Renal cortex interstitium (tissue), 11 donors: ENCODE measurements at regions not wholly inside any gene's neighbourhood (a gene's known extent, or its start where the extent isn't known, plus 50 kb on each side); places are given as distances from the start of the nearest gene placed in this dataset.

Experiments
- DNase-seq, 11 donors: peaks; one replicate each; pipeline ENCODE4 v3.0.0-alpha.2; 2013; ENCODE audit warnings: low read depth in 9 of 11, low spot score in 4 of 11; ENCODE audit errors: extremely low read depth in 1 of 11

DNA sequence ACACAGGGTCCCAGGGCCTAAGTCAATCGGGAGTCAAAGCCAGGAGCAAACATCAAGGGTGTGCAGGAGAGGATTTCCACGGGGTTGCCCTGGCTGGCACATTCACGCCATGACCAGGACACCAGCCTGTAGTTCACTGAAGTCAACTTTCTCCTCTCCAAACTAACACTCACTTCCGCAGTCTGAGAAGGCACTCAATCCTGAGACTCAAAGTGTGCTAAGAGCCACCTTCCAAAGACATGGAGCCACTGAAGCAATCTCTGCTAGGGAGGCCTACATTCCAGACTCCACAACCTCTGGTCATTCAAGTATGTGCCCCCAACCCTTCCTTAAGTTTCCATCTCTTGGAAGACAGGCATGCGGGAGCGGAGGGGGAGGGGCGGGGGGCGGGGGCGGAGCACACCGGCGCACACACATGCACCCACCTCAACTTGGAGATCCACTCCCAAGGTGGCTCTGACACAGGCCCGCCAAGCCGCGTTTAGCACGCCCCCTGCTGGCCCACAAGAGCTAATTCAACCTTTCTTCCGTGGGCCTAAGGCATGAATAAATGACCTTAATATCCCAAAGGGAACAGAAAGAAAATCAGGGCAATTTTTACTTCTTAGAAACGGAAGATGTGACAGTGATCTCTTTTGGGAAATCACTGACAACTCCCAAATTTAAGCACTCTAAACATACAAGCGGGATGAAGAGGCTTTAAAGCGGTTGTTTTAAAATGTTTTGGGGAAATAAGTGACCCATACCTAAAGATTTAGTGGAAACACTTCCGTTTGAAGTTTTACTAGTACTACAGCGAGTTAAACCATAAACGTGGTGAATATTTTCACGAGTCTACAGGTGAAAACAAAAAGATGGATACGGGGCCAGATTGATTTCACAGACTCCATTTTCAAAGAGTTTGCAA is 162.5 kb upstream of the CHRNA7 start:
- DNase-seq: peak in 8 of 11 donors; percentile 22 to 49 (median 36)

DNA sequence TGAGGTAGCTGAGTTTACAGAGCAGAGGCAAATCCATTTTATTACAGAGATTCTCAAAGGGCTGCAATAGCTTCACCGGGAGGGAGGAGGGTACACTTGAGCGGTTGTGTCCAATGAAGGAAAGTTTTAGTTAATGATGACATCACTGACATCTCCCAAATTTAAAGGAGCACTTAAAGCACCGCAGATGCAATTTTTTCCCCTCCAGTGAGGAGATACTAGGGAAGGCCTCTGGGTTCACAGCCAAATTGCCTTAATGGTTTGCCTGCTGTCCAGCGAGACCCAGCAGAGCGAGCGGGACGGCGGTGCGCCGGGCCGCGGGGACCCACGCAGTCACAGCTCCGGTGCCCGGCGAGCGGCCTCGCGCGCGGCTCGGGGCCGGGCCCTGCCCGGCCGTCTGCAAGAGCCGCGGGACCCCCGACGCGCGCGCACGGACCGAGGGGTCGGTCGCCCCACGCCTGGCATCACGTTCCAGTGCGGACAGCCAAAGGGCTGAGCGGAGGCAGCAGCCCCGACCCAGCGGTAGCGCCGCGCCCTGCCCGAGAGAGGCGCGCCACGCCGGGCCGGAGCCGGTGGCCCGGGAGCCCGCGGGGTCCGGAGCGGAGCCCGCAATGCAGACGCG is 160.5 kb upstream of the CHRNA7 start:
- peak in 6 of 11 donors; percentile 4 to 33 (median 9) for DNase-seq

DNA sequence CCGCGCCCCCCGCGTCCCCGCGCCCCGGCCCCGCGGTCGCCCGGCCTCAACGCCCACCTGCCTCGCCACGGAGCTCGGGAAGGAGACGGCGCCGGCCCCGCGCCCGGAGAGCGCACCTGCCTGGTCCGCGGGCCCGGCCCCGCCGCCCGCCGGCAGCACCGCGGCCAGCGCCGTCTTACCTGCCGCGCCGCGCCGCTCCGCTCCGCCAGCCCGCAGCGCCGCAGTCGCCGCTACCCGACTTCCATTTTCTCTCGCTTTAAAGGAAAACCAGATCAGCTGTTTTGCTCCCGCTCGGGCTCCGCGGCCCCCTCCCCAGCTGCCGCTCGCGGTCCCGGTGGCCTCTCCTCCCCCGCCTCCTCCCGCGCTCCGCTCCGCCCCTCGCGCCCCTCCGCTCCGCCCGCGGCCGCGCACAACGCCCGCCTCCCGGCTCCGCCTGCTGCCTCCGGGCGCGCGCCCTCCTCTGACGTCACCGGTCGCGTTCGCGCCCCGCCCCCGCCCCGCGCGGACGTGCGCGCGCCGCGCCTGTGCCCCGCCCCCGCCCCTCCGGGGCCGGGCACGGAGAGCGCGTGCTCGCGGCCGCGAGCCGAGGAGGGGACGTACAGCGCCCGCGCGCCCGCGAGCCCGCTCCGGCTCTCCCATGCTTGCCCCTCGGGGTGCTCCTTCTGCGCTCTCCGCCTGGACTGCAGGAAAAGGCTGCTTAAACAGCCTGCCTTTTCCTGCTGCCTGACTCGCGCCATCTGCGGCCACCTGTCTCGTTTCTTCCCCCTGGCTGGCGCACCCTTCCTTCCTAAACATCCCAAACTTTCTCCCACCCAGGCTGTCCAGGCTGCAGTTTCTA is 159.8 kb upstream of the CHRNA7 start, which contains the start of gene OTUD7A:
Gene OTUD7A, minus strand, starts transcription at position 346 of the 838 bp plus-strand sequence.
- DNase-seq: peak; percentile 58 to 87 (median 75)

DNA sequence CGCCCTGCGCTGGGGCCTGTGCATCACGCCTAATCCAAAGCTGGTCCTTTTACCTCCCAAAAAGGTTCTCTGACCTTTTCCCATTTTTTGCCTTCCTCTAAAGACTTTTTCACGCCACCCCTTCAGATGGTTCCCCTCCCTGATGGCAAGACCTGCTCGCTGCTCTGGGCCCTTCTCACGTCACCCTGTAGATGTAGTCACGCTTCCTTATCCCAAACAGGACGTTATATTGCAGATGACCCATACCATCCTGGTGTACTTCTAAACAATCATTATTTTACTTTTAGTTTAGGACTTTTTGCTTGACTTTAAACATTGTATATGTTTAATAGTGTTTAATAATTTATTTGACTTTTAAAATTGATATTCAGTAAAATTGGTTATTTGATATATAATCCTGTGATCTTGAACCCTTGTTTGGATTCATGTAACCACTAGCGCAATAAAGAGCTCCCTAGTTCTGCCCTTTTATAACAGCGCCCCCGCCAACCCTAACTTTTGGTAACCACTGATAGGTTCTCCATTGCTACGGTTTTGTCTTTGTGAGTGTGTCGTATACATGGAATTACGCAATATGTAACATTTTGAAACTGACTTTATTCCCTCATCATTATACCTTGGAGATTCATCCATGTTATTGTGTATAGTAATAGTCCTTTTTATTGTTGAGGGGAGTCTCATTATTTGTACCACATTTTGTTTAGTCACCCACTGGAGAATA is 159.0 kb upstream of the CHRNA7 start:
- DNase-seq: no peak

DNA sequence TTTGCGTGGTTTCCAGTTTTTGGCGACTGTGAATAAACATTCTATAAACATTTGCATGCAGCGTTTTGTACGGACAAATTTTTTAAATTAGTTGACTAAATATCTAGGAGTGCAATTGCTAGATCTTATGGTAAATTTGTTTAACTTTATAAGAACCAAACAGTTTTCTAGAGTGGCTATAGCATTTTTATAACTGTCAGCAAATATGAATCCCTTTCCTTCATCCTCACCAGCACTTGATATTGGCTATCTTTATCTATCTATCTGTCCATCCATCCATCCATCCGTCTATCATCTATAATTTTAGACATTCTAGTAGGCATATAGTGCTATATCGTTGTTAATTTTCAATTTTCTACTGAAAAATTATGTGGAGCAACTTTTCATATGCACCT is 158.4 kb upstream of the CHRNA7 start:
- no peak for DNase-seq

DNA sequence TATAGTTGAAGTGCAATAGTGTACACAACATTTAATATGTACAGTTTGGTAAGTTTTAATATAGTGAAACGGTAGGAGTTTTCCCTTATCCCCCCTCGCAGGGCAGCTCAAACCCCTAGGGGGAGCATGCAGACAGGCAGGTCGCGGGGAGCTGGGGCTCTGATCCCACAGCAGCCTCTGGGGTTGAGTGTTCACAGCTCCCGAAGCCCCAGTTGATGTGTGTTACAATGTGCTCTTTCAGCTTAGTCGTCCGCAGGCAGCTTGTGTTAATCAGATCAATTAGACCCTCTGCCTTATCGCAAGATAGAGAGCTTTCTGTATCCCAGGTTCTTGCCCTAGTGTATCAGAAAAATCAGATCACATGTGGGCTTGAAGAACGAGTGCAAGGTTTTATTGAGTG is 143.1 kb upstream of the CHRNA7 start:
- no peak for DNase-seq

DNA sequence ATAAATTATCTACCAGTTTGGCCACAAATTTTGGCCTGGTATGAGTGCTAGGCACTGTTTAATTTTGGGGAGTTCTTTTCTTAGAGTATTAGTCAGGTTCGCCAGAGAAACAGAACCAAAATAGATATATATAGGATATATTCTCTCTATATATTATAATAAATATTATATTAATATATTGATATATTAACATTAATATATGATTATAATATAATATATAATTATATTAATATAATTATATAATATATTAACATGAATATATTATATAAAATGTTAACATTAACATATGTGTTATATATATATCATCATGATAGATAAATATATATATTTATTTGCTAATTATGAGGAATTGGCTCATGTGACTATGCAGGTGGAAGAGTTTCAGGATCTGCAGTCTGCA is 137.8 kb upstream of the CHRNA7 start:
- DNase-seq: no peak

DNA sequence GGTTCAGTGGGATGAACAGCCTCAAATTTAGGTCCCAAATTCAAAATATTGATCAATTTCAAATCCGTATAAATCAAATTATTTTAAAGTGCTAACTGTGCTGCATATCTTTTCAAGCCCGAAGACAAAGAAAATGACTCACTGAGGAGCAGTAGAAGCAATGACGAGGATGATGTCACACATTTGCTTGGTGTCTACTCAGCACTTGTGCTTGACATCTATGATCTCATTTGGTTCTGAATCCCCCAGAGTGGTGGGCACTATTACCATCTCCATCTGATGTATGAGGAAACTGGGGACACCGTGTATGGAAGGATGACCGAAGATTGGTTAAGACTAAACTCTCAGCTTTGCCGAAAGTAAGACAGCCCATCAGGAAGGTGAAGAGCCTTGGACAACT is 136.5 kb upstream of the CHRNA7 start:
- DNase-seq: no peak

DNA sequence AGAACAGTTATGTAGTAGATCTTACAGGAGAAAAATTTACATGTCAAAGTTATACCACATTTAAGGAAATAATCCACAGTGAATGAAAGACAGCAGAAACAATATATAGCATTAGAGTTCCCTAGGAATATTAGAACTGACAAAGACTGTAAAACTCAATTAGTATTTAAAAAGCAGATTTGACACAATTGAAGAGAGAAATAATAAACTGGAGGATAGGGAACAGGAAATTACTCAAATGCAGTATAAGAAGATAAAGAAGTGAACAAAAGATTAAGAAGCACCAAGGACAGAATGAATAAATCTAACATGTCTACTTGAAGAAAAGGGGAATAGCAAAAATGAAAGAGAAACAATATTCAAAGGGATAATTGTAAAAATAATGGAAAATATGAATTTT is 132.6 kb upstream of the CHRNA7 start:
- no peak for DNase-seq

DNA sequence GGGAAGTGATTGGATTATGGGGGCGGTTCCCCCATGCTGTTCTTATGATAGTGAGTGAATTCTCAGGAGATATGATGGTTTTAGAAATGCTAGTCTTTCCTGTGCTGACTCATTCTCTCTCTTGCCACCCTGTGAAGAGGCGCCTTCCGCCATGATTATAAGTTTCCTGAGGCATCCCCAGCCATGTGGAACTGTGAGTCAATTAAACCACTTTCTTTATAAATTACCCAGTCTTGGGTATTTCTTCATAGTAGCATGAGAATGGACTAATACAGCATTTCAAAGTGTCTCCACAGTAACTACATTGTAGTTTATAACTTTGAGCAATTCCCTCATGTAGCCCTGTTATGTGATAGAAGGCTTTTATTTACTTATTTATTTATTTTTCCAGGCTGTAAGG is 128.8 kb upstream of the CHRNA7 start:
- no peak for DNase-seq

DNA sequence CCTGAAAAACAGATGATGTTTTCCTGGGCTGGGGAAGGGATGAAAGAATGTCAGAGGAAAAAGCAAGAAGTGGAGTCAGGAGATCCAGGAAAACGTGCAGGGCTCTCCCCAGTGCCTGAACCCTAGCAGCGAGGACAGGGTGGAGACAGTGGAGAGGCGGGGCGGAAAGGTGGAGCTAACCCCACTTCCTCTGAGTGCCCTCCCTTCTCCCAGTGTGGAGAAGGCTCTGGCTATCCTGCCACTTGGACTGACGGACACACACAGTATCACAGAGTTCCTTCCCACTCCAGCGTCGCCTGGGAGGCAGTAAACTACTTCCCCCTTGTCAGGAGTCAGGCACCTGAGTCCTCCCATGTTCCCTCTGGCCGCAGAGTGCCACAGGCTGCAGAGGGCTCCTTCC is 125.3 kb upstream of the CHRNA7 start:
- peak in 2 of 11 donors; percentile 2 to 3 for DNase-seq

DNA sequence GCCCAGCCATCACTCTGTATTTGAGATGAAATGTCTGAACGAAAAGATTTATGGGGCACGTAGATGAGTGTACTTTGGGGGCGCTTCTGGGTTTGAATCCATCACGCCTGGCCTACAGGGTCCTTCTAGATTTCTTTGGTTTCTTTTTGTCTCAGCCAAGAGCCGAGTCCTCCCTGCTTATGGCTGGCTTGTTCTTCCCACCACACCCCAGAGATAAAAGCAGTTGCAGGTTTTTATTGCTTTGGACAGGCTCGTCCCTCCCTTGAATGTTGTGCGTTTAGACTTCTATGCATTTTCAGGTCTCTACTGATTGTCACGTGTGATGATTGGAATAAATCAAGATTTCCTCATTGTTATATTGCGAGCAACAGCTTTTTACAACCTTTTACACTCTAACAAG is 104.8 kb upstream of the CHRNA7 start:
- no peak for DNase-seq

DNA sequence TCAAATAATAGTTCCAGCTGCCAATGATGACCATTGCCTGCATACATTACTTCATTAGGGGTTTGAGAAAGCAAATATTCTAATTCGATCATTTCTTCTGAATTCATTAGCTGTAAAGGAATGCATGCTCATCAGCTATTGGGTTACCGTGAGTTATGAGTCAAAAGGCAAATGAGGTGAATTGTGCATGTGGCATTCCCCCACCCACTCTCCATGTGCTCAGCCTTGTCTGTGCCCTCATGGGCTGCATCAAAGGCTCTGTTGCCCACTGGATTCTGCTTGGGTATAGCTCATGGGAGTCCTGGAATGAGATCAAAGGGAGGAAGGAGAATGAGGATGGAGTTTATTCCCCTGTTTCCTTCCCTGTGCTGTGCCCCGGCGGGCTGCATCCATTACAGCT is 99.3 kb upstream of the CHRNA7 start:
- no peak for DNase-seq

DNA sequence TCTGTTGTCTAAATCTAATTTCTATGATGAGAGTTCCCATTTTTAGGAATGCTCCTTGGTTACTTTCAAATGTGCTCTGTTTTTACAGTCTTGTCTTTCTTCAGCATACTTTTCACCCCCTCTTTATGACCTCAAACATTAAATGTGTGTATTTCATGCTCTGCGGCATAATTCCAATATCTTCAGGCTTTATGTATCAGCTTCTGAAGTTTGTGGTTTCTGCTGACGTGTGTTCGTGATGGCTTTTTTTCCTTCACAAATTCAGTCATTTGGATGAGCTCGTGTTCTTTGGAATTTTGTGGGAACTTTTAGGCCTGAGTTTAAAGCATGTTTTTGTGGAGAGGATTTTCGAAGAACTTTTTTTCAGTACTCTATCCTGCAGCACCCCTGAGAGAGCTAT is 97.7 kb upstream of the CHRNA7 start:
- DNase-seq: no peak

DNA sequence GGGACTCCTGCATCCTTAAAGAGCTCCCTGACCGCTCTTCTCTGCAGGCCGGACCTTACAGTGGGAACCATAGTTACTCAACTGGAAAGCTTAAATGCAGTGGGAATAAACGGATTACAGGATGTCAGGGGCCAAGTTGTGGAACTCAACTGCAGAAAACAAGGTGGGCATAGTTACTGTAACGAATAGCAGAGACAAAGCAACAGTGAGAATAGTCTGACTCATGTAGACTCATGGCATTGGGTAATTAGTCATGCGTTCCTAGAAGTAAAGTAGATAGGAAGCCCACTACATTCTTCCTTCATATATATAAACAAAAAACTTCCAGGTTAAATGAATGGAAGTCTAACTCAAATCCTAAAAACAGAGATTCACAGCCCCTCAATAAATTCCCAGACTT is 95.5 kb upstream of the CHRNA7 start:
- DNase-seq: no peak

DNA sequence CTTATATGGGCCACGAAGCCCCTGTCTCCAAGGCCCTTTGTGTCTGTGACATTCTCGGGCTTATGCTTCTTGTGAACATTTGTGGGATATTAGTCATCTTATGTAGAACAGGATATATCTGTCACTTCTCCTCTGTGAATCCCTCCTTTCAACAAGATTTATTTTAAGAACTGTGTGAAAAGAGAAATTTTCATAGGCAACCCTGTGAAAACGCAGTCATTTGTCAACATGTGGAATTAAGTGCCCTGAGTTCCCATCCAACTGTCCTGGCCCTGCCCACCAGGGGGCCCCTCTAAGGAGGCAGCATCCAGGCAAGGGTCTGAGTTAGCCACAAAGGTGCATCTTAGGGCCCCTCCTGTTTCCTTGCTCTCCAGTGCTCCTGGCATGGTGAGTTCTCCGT is 76.8 kb upstream of the CHRNA7 start:
- no peak for DNase-seq

DNA sequence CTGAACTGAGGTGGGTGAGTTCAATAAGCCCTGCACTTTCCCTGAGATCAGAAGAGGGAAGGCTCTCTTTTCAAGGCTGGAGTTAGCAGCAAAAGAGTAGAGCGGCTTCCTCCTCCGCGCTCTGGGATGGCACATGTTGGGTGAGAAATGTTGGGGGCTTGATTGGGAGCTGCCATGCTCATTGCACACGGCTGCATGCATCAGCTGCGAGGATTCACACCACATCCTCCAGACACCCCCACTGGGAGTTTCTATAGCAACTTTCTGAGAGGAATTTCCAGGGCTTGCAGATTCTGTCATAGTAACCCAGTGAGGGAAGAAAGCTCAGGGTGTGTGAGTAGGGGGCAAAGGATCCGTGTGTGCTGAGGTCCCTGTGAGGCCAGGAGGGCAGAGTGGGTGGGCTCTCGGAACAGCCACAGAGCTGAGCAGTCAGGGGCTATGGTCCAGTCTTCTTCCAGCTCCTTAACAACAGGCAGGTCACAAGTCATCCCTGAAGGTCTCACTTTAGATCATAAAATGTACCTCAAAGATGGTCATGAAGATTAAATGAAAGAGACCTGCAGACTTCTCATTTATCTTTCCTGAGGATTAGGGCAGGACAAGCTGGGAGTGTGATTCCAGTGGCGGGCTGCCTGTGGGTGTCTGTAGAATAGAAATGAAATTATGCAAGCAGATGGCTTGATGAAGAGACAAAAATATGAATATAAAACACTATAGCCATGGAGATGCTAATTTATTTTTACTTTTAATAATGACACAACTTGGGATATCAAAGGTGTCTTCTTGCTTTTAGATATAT is 75.7 kb upstream of the CHRNA7 start:
- no peak for DNase-seq

DNA sequence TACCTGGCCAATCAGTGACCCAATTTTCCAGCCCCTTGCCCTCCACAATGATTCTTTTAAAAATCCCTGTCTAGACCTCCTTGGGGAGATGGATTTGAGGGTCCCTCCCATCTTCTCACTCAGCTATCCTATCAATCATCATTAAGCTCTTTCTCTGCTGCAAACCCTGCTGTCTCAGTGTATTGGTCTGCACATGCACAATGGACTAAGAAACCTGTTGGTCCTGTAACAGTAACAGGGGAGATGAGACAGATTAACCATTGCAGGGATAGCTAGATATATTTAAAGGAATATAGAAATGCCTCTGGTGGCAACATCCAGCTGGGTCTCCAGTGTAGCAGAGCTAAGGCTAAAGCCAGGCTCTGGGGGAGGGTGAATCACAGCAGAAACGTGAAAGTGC is 74.6 kb upstream of the CHRNA7 start:
- no peak for DNase-seq
